HG02642 (cell line): ENCODE measurements at regions not wholly inside any gene's neighbourhood (a gene's known extent, or its start where the extent isn't known, plus 50 kb on each side); places are given as distances from the start of the nearest gene placed in this dataset.
"Not testable (repeated sequence)": the region's sequence is repeated elsewhere in the genome, so short reads cannot be mapped to it uniquely, and the experiment has no call there.

Experiments used
- ATAC-seq: cut with Tn5 transposase; IDR thresholded peaks from one replicate; pipeline ENCODE4 v1.9.1; 2021; ENCODE audit warnings: mild to moderate bottlenecking; ENCODE audit not compliant: unreplicated experiment, poor library complexity

DNA sequence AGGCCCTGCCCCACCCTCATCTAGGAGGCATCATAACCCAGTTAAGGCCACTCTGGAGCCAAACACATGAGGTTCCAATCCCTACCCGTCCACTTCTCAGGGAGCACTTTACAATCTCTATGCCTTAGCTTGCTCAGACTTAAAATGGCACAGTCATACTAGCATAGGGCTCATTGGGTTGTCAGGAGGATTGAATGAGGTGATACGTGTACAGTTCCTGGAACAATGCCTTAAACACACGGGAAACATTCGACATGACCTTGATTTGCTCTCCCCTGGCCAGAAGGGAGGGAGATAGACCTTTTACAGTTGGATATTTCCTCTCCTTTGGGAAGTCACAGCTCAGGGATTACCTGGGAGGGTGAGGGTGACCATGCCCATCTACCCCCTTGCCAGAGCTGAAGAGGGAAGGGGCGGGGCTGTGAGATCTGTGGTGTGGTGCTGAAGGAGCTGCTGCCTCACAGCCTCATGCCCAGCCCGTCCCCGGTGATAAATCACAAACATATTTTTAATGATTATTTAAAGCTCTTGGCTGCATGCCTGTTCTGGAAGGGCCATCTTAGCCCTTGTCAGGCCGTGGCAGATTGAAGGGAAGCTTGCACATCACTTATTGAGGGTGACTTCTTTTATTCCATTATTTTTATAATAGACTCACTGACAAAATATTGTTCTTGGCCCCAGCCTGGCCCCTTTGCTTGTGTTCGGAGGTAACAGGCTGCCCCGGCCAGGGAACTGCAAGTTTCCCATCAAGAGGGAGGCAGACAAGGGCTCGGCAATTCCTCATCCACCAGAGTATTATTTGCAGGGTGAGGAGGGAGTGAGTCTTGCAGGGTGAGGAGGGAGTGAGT lies 83.4 kb downstream of the FOXD2 start:
- no peak for ATAC-seq

DNA sequence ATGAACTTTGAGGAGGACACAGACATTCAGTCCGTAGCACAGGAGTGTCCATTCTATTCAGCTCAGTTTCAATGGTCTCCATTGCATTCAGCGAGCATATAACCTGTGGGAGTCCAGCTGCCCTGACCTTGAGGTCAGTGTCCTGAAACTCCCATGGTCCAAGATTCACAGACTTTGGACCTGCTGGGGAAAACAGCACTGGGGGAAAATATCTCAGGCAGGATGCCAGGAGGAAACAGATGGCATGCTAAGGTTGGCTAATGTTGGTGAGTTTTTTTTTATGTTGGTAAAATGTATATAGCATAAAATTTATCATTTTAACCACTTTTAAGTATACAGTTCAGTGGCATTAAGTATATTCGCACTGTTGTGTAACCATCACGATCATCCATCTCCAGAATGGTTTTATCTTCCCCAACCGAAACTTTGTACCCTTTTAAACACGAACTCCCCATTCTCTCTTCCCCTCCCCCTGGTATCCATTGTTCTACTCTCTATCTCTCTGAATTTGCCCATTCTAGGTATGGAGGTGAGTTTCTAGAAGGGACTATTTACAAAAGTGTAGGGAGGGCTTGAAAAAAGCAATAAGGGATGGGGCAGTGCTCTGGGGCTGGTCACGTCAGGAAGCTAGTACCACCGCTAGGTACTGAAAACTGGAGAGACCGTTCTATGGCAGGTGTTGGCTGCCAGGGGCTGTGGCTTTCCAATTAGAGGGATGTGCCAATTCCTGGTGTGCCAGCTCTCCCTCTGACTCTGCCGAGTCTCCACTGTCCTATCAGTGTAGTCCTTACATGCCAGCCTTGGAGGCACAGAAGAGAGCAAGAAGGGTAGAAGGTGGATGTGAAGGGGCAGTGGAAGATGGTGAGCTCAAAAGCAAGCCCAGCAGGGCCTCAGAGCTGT lies 85.3 kb downstream of the FOXD2 start:
- ATAC-seq = no peak

DNA sequence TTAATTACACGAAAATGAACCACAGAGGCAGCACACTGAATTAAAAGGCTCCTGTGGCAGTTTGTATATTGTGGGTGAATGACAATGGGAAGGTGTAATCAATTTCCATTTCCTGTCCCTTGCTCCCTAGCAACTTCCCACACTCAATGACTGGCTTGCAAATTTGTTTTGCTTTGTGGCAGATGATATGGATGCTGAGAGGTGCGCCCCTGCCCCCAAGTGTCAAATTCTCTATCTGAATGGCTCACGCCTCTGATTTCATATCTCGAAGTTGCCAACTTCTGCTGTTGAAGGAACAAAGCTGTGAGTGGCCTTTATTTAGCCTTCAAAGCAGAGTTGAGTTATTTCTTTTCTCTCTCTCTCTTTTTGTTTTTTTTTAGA lies 86.0 kb downstream of the FOXD2 start:
- ATAC-seq = no peak

DNA sequence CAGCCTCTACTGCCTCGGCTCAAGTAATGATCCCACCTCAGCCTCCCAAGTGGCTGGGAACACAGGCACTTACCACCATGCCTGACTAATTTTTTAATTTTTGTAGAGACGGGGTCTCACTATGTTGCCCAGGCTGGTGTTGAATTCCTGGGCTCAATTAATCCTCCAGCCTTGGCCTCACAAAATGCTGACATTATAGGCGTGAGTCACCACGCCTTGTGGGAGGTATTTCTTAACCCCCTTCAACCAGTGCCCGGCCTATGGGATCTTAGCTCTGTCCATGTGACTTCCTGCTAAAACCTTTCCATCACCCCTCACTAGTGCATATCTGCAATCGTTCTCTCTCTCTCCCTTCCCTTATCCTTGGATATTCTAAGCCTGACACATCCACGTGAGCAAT lies 86.4 kb downstream of the FOXD2 start:
- ATAC-seq = no peak

DNA sequence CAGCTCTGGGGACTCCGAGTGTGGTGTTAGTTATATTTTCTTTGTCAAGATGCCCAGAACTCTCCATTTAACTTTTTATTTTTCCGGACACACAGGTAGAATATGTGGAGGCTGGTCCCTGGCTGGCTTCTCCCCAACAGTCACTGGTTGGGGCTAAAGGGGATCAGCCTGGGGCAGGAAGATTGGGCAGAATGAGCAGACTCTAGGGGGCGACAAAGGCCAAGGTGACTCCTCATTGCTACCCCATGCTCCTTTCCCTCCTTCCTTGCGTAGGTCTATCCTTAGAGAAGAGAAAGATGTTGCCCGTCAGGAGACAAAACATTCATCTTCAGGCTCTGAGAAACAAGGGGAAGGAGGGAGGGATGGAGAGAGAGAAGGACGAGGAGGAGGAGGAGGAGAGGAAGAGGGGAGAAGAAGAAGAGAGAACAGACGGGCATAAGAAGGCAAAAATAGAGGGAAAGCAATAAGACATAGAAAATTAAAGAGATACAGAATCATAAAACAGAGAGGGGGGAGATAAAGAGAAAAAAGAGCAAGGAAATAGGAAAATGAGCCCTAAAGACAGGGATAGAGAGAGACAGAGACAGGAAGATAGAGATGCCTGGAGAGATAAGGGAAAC lies 89.9 kb downstream of the FOXD2 start:
- ATAC-seq = no peak

DNA sequence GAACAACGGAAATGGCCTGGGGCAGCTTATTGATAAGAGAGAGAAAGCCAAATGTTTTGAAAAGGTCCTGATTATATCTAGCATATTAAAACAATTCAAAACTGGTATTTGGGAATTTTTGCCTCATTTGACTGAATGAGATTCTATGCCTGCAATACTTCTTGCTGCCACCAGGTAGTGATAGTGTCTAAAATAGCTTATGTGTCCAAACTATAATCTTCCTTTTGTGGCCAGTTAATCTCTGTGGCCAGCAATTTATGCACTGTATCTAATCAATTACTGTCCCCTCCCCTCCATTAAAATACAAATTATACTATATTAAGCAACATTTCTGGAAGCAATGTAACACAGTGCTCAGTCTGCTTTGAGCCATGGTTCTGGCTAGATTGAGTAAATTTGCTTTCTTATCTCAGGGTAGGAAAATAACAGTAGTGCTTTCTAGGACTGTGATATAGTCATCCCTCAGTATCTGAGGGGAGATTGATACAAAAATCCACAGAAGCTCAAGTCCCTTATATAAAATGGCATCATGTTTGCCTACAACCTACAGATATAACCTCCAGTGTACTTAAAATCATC lies 91.8 kb downstream of the FOXD2 start:
- ATAC-seq = no peak

DNA sequence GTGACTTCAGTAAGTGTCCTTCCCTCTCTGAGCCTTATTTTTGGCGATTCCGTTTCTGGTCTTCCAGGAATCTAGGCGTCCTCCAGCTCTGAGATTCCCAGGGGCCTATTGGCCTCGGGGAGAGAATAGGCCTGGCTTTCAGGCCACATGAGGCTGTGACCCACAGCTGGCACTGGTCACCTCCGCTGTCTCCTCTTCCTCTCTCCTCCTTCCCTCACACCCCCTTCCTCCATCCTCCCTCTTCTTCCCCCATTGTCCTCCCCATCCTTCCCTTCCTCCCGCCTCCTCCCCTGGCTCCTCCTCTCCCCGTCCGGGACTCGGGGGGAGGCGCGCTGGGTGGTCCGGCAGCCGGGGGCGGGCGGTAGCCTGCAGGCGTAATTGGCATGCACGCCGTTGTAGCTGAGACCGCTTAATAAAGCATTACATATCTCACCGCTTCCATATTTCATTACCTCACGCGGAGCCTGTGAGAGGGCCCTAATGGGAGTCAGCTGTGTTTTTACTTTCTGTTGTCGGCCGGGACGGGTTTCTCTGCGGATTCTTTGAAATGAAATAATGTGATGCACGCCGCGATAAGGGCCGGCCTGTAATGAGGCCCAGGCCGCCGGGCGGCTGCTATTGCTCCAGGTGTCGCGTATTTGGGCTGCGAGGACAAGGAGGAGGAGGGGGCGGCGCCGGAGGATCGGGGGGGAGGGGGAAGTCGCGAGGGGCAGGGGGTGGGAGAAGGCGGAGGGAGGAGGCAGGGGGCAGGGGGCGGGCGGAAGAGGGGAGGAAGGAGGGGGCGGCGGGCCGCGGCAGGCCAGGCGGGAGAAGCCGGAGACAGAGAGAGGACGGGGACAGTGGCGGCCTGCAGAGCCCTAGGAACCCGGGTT lies 95.3 kb downstream of the FOXD2 start:
- ATAC-seq = no peak

DNA sequence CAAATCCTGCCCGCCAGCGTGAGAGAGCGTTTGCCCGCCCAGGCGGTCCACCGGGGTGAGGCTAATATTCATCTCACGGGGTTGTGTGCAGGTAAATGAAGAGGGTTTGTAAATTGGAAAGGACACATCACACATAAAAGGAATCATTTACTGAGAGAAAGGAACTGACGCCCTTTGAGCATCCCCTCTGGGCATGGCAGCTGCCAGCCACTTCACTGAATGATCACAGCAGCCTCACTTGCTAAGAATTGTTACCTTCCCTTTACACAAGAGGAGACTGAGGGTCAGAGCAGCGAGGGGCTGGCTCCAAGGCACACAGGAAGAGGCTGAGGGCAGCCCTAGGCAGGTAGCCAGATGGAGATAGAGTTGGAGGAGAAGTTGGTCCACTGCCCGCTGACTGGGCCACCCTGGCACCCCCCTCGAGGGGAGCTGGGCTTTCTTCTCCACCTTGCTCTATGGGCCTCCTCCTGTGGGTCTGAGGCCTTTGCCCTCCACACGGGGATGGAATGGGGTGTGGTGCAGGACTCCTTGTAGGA lies 96.0 kb downstream of the FOXD2 start:
- no peak for ATAC-seq

DNA sequence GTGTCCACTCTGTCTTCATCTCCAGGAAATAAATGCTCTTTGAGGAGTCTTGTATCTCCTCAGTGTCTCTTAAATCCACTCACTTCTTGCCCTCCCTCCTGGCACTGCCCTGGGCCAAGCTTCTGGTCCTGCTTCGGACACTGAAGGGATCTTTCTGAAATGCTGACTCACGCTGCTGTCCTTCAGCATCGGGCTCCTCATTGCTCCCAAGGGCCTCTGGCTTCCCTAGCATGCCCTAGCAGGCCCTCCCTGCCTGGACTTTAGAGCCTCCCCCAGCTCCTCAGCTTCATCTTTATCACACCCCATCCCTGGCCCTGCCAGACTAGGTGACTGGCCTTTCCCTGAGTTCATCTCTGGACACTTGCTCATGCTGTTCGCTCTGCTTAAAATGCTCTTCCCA lies 96.6 kb downstream of the FOXD2 start:
- no peak for ATAC-seq

DNA sequence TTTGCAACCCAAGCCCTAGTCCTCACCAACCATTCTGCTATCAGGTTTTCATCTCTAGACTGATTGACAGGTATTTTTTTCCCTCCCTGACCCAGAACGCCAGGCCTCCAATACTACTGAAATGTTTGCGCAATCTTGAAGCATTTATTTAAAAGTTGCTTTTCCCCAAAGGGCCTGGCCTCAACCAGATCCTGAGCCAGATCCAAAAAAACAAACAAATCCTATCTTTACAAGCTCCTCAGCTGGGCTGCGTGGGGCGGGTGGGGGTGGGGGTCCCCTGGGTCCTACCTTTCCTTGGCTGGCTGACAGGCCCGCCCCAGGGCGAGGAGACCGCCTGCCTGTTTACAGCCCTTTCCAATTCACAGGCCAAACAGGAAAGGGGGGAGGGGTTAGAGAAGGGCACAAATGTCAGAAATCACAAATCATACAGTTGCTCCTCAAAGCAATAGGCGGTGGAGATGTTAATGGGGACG lies 98.8 kb downstream of the FOXD2 start:
- no peak for ATAC-seq

DNA sequence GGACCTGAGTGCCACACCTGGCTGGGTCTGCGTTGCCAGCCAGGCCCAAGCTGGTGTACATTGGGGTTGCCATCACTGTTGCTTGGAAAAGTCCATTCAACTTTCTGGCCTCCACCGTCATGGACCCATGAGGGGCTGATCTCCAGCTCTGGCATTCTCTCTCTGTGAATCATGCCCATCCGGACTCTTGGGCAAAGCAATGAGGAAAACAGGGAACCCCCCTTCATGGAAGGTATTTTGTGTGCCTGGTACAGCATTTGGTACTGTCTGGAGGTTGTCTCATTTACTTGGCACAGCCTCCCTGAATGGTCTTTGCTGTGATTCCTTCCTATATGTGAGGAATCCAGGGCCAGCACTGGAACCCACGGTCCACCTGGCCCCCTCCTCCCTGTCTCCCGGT lies 99.4 kb downstream of the FOXD2 start:
- ATAC-seq = no peak

DNA sequence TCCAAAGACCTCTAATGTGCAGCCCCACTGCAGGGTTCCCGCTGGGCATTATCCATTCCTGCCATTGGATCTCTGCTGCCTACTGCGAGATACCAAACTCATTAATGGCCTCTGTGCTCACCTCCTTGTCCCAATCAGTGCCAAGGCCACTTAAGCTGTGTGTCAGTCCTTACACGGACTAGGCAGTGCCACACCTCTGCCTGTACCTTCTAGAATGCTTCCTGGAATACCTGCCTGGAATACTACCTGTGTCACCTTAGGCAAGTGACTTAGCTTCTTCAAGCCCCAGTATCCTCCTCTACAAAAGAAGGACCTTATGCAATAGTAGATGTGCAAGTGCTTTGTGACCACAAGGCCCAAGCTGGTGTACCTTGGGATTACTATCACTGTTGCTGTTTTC lies 100.1 kb downstream of the FOXD2 start:
- ATAC-seq = no peak

DNA sequence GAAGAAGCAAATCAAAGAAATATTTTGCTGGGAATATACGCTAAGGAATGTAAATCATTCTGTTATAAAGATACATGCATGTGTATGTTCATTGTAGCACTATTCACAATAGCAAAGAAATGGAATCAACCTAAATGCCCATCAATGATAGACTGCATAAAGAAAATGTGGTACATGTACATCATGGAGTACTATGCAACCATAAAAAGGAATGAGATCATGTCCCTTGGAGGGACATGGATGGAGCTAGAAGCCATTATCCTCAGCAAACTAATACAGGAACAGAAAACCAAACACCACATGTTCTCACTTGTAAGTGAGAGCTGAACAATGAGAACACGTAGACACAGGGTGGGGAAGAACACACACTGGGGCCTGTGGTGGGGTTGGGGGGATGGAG lies 100.7 kb downstream of the FOXD2 start:
- ATAC-seq = not testable (repeated sequence)

DNA sequence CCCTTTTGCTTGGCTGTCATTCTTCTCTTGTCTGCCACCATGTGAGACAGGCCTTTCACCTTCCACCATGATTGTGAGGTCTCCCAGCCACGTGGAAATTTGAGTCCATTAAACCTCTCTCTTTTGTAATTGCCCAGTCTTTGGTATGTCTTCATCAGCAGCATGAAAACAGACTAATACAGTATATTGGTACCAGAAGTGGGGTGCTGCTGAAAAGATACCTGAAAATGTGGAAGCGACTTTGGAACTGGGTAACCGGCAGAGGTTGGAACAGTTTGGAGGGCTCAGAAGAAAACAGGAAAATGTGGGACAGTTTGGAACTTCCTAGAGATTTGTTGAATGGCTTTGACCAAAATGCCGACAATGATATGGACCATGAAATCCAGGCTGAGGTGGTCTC lies 103.9 kb downstream of the FOXD2 start:
- not testable (repeated sequence) for ATAC-seq

DNA sequence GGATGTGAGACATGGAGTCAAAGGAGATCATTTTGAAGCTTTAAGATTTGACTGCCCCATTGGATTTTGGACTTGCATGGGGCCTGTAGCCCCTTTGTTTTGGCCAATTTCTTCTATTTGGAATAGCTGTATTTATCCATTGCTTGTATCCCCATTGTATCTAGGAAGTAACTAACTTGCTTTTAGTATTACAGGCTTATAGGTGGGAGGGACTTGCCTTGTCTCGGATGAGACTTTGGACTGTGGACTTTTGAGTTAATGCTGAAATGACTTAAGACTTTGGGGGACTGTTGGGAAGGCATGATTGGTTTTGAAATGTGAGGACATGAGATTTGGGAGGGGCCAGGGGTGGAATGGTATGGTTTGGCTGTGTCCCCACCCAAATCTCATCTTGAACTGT lies 105.2 kb downstream of the FOXD2 start:
- not testable (repeated sequence) for ATAC-seq

DNA sequence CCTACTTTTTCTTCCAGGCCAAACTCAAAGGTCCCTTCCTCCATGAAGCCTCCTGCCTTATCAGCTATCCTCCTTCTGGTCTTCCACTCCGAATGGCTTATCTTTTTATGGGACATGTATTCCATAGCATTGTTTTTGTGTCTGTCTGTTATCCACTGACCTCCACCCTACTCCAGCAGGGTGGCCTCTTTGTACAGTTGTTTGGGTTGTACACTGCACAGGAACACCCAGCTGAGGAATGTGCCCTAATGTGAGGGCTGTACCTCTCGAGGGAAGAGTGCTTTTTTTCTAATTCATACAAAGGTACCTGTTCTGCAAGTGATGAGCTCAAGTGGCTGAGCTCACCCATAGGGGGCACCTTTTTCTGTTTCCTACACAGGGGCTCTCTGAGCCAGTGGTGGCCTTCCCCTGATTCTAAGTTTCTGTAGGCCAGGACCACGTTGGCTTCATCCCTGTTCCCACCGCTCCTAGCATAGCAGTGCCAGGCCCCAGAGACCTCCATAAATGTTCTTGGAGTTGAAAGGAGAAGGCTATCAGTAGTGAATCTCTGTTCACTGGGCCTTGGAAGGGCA lies 108.2 kb downstream of the FOXD2 start:
- ATAC-seq = no peak

DNA sequence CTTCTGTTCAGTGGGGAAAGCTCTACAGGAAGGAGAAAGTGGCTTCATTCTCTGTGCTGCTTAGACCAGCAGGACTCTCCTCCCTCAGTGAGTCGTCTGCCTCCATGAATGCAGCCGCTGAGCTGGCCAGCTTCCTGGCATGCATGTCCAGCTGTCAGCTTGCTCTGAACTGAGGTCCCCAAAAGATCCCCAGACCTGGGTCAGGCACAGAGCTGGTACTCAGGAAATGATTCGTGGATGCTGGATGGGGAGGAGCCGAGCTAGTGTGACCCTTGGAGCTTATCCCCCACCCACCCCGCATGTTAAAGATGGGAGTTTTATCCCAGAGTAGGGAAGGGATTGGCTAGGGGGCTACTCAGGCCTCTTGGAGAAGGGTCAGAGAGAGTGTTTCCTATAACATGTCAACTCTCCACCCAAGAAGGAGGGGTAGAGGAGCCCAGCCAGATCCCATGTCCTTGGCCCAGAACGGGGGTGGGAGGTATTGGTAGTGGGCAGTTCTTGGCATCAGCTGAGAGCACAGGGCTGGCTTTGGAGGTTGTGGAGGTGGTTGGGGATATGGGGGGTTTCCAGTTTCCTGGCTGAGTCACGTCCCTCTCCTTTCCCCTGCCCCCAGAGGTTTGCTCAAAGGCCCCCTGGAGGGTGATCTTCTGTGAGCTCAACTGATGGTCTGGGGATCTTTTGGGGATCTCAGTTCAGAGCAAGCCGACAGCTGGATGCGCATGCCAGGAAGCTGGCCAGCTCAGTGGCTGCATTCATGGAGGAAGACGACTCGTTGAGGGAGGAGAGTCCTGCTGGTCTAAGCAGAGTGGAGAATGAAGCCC lies 110.1 kb downstream of the FOXD2 start:
- ATAC-seq = no peak

DNA sequence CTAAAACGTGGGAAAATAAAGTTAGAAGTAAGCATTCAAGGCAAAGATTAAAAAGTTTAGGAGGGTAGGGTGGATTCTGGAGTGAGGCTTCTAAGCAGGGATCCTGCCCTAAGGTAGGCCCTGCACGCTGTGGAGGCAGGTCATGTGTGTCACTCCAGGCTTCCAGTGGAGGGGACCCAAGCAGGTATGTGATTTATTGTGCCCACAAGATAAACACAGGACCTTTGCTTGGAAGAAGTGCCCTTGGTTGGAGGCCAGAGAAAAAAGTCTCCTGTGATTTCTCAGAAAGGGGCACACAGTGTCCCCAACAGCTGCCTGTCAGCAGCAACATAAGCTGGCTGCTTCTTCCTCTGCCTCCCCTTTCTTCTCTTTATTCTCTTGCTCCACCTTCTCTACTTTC lies 110.8 kb downstream of the FOXD2 start:
- ATAC-seq = no peak
